CD4-positive, CD25-positive, alpha-beta regulatory T cell (primary cell): ENCODE measurements at regions not wholly inside any gene's neighbourhood (a gene's known extent, or its start where the extent isn't known, plus 50 kb on each side); places are given as distances from the start of the nearest gene placed in this dataset.

Experiments
- ATAC-seq, 2 donors: fragments of 150-1000 bp; cut with Tn5 transposase; one replicate each; pipeline ENCODE4 v1.10.0; 2021; ENCODE audit warnings: low read depth in 2 of 2, moderate number of reproducible peaks in 2 of 2, moderate library complexity in 1 of 2
- DNase-seq, 3 donors: peaks; one replicate each; pipeline versions ENCODE4 v3.0.0 to v3.0.0-alpha.2; 2012 to 2022; ENCODE audit warnings: mixed read lengths in 1 of 3
- H3K27ac ChIP-seq: one replicate; pipeline ENCODE4 v1.7.0; 2013; ENCODE audit warnings: mild to moderate bottlenecking, low read length; ENCODE audit not compliant: insufficient read depth, poor library complexity, severe bottlenecking
- H3K27me3 ChIP-seq: one replicate; pipeline ENCODE4 v1.7.0; 2013; ENCODE audit warnings: low read length; ENCODE audit not compliant: control insufficient read depth, insufficient read depth
- H3K36me3 ChIP-seq: one replicate; pipeline ENCODE4 v1.7.0; 2013; ENCODE audit warnings: mild to moderate bottlenecking, low read length, moderate library complexity; ENCODE audit not compliant: control insufficient read depth, insufficient read depth
- H3K4me1 ChIP-seq: 2 replicates; pipeline ENCODE4 v1.7.0; 2013; ENCODE audit warnings: mild to moderate bottlenecking, low read length; ENCODE audit not compliant: insufficient read depth, control insufficient read depth, poor library complexity, severe bottlenecking
- H3K4me3 ChIP-seq: one replicate; pipeline ENCODE4 v1.7.0; 2013; ENCODE audit warnings: low read depth, mild to moderate bottlenecking, low read length, moderate library complexity
- H3K9me3 ChIP-seq, 2 experiments: 1 replicate in 1 of 2; 2 replicates in 1 of 2; pipeline ENCODE4 v1.7.0; 2013; ENCODE audit warnings: low read length in 2 of 2, mild to moderate bottlenecking in 1 of 2, moderate library complexity in 1 of 2; ENCODE audit not compliant: control insufficient read depth in 2 of 2
- H3K27ac Mint-ChIP-seq, 3 donors: one replicate each; pipeline ENCODE4 v1.8.0; 2020 to 2022; ENCODE audit warnings: mild to moderate bottlenecking in 3 of 3, mixed read lengths in 3 of 3, moderate library complexity in 2 of 3
- H3K27me3 Mint-ChIP-seq: one replicate; pipeline ENCODE4 v1.8.0; 2022; ENCODE audit warnings: mild to moderate bottlenecking, mixed read lengths
- H3K36me3 Mint-ChIP-seq: one replicate; pipeline ENCODE4 v1.8.0; 2020; ENCODE audit warnings: mixed read lengths
- H3K4me1 Mint-ChIP-seq, 4 donors: one replicate each; pipeline ENCODE4 v1.8.0; 2020 to 2022; ENCODE audit warnings: mixed read lengths in 4 of 4, mild to moderate bottlenecking in 1 of 4
- H3K4me3 Mint-ChIP-seq, 4 donors: one replicate each; pipeline ENCODE4 v1.8.0; 2020 to 2022; ENCODE audit warnings: mild to moderate bottlenecking in 4 of 4, mixed read lengths in 4 of 4, moderate library complexity in 3 of 4
- H3K9me3 Mint-ChIP-seq, 7 donors: one replicate each; pipeline ENCODE4 v1.8.0; 2020 to 2022; ENCODE audit warnings: mixed read lengths in 7 of 7, mild to moderate bottlenecking in 3 of 7, moderate library complexity in 2 of 7

DNA sequence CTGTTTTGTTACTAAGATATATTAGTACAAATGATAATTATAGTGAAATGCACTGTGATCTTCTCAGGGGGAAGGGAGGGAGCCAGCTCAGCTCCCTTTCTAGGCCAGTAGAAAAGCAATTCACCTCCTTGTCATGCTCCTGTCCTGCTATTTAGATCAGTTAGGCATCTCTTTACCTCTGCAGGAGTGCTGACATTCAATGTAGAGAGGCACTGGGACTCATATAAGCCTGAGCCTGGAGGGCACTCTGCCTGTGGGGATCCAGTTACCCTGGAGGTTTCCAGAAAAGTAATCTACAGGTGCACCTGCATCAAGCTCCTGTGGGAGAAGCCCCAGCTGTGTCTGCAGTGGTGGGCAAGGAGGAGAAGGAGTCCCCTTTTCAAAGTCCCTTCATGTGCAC lies 277.0 kb downstream of the CPS1 start:
- Mint-ChIP-seq H3K4me3 (no peak overlapping the region), H3K27me3 (no peaks in the 10 kb centered on the region), H3K36me3 (no peaks in the 10 kb centered on the region), H3K9me3 (peaks cover 0 to 8% (median 2%) of the 10 kb centered on the region in 7 donors), H3K4me1 (no peaks in the 10 kb centered on the region), H3K27ac (no peak overlapping the region)
- Histone ChIP-seq H3K4me1 (no peaks in the 10 kb centered on the region), H3K36me3 (no peaks in the 10 kb centered on the region), H3K4me3 (no peak overlapping the region), H3K27me3 (no peaks in the 10 kb centered on the region), H3K9me3 (no peaks in the 10 kb centered on the region), H3K27ac (no peak overlapping the region)
- no peak for DNase-seq
- no peak for ATAC-seq

DNA sequence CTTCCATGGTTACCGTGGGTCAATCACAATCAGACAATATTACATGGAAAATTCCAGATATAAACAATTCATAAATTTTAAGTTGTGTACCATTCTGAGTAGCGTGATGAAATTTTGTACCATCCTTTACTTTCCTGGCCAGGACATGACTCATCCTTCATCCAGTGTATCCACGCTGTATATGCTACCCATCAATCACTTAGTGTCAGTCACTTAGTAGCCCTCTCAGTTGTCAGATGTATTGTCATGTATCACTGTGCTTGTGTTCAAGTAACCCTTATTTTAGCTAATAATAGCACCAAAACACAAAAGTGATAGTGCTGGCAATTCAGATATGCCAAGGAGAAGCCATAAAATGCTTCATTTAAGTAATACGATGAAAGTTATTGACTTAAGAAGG lies 282.6 kb downstream of the CPS1 start:
- ATAC-seq (no peak), DNase-seq (no peak)
- Mint-ChIP-seq H3K9me3 (peaks cover 0 to 7% (median 0%) of the 10 kb centered on the region in 7 donors), H3K4me1 (no peaks in the 10 kb centered on the region), H3K4me3 (no peak overlapping the region), H3K27ac (no peak overlapping the region), H3K36me3 (no peaks in the 10 kb centered on the region), H3K27me3 (no peaks in the 10 kb centered on the region)
- Histone ChIP-seq H3K4me3 (no peak overlapping the region), H3K36me3 (no peaks in the 10 kb centered on the region), H3K27me3 (no peaks in the 10 kb centered on the region), H3K27ac (no peak overlapping the region), H3K4me1 (no peaks in the 10 kb centered on the region), H3K9me3 (no peaks in the 10 kb centered on the region)

- Mint-ChIP-seq H3K36me3 (no peaks in the 10 kb centered on the region), H3K9me3 (peaks cover 0 to 7% (median 0%) of the 10 kb centered on the region in 7 donors), H3K27me3 (no peaks in the 10 kb centered on the region), H3K4me3 (no peak overlapping the region), H3K27ac (no peak overlapping the region), H3K4me1 (no peaks in the 10 kb centered on the region)
- Histone ChIP-seq H3K27me3 (no peaks in the 10 kb centered on the region), H3K9me3 (no peaks in the 10 kb centered on the region), H3K4me1 (no peaks in the 10 kb centered on the region), H3K27ac (no peak overlapping the region), H3K36me3 (no peaks in the 10 kb centered on the region), H3K4me3 (no peak overlapping the region)
- DNase-seq (no peak), ATAC-seq (no peak)
These were observed 283.1 kb downstream of the CPS1 start for GRCh38 chr2:210839450-210839849.

- no peak overlapping the region for H3K4me3 Mint-ChIP-seq
- ATAC-seq, result no peak
- Histone ChIP-seq H3K9me3 (no peaks in the 10 kb centered on the region), H3K4me1 (no peaks in the 10 kb centered on the region), H3K27ac (no peak overlapping the region), H3K27me3 (no peaks in the 10 kb centered on the region), H3K36me3 (no peaks in the 10 kb centered on the region), H3K4me3 (no peak overlapping the region)
- H3K27me3 Mint-ChIP-seq, result no peaks in the 10 kb centered on the region
- DNase-seq, result no peak
- no peaks in the 10 kb centered on the region for H3K36me3 Mint-ChIP-seq
- H3K4me1 Mint-ChIP-seq, result no peaks in the 10 kb centered on the region
- H3K27ac Mint-ChIP-seq, result no peak overlapping the region
- peaks cover 0 to 5% (median 1%) of the 10 kb centered on the region in 7 donors for H3K9me3 Mint-ChIP-seq
These were observed 286.5 kb downstream of the CPS1 start for GRCh38 chr2:210842896-210843295.

- DNase-seq (no peak), ATAC-seq (no peak)
- no peaks in the 10 kb centered on the region for H3K36me3 ChIP-seq
- H3K27me3 ChIP-seq, result no peaks in the 10 kb centered on the region
- no peak overlapping the region for H3K4me3 ChIP-seq
- H3K9me3 ChIP-seq, result no peaks in the 10 kb centered on the region
- no peak overlapping the region for H3K4me3 Mint-ChIP-seq
- H3K9me3 Mint-ChIP-seq, result peaks cover 0 to 8% (median 3%) of the 10 kb centered on the region in 7 donors
- H3K36me3 Mint-ChIP-seq, result no peaks in the 10 kb centered on the region
- H3K27me3 Mint-ChIP-seq, result no peaks in the 10 kb centered on the region
- H3K27ac Mint-ChIP-seq, result no peak overlapping the region
- H3K4me1 Mint-ChIP-seq, result no peaks in the 10 kb centered on the region
- H3K27ac ChIP-seq, result no peak overlapping the region
- H3K4me1 ChIP-seq, result no peaks in the 10 kb centered on the region
These were observed 287.6 kb downstream of the CPS1 start for GRCh38 chr2:210844016-210844415.

DNA sequence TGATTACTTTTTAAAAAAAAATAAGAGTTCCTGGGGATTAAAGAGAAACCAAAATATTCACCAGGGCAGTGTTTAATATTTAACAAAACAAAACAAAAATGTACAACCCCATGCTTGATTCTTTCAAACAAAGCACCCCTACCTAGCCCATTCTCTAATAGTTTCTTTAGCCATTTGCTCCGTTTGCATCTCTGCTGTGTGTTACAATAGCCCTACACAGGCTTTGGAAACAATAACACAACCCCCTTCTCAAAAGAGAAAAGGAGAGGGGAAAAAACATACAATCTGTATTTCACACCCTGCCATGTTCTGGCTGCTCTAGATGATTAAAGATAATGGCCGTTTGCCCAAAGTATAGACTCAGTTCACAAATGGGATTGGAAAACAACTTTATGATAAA lies 302.9 kb downstream of the CPS1 start:
- no peak overlapping the region for H3K27ac ChIP-seq
- ATAC-seq (no peak), DNase-seq (no peak)
- no peak overlapping the region for H3K27ac Mint-ChIP-seq
- H3K36me3 ChIP-seq, result no peaks in the 10 kb centered on the region
- H3K36me3 Mint-ChIP-seq, result no peaks in the 10 kb centered on the region
- no peak overlapping the region for H3K4me3 ChIP-seq
- H3K27me3 ChIP-seq, result no peaks in the 10 kb centered on the region
- H3K4me1 Mint-ChIP-seq, result no peaks in the 10 kb centered on the region
- no peaks in the 10 kb centered on the region for H3K9me3 ChIP-seq
- H3K27me3 Mint-ChIP-seq, result no peaks in the 10 kb centered on the region
- no peak overlapping the region for H3K4me3 Mint-ChIP-seq
- peaks cover 0 to 4% (median 2%) of the 10 kb centered on the region in 7 donors for H3K9me3 Mint-ChIP-seq
- no peaks in the 10 kb centered on the region for H3K4me1 ChIP-seq

DNA sequence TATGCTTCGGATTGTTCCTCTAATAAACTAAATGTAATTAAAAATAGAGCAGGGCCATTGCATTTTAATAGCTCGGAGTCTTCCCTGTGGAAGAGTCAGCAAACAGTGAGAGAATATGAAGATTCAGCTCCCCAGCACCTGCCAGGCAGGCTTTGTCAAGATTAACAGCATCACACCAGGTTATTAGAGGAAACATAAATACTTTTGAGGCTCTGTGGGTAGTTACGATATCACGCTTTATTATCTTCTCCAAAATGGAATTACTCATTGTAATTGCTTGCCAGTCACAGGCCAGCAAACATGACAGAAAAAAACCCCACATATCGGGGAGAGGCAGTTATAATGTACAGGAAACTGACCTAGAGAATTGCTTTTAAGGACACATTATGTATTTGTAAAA lies 303.9 kb downstream of the CPS1 start:
- Mint-ChIP-seq H3K9me3 (peaks cover 0 to 9% (median 2%) of the 10 kb centered on the region in 7 donors), H3K27ac (no peak overlapping the region), H3K36me3 (no peaks in the 10 kb centered on the region), H3K27me3 (no peaks in the 10 kb centered on the region), H3K4me3 (no peak overlapping the region), H3K4me1 (no peaks in the 10 kb centered on the region)
- no peaks in the 10 kb centered on the region for H3K9me3 ChIP-seq
- no peaks in the 10 kb centered on the region for H3K4me1 ChIP-seq
- ATAC-seq (no peak), DNase-seq (no peak)
- no peak overlapping the region for H3K4me3 ChIP-seq
- no peaks in the 10 kb centered on the region for H3K36me3 ChIP-seq
- H3K27me3 ChIP-seq, result no peaks in the 10 kb centered on the region
- no peak overlapping the region for H3K27ac ChIP-seq

DNA sequence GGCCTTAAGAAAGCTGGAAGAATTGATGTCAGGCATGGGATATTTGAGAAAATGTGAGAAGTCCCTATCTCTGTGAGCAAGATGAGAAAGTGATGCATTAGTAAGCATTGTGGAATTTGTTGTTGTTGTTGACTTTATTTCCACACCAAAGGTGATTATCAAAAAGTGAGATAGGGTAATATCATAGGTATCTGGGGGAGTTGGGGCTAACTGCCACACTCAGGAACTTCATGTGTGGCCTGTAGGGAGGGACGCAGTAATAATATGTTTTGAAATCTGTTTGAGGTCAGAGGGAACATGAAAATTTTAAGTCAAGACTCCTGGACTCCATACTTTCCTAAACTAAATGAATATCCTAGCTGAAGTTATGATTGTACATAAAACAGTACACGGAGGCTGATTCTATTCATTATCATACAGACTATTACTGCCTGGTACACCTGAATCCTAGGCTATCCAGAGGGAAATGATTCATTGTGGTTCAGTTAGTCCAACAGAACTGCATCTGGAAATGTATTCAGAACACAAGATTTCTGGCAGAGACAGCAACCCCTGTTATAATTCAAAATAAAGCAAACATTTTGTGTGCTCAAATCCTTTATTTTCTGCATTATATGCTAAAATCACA lies 304.8 kb downstream of the CPS1 start:
- H3K9me3 ChIP-seq, result no peaks in the 10 kb centered on the region
- DNase-seq (no peak), ATAC-seq (no peak)
- no peaks in the 10 kb centered on the region for H3K4me1 ChIP-seq
- no peak overlapping the region for H3K4me3 Mint-ChIP-seq
- no peaks in the 10 kb centered on the region for H3K36me3 Mint-ChIP-seq
- peaks cover 0 to 9% (median 2%) of the 10 kb centered on the region in 7 donors for H3K9me3 Mint-ChIP-seq
- H3K4me3 ChIP-seq, result no peak overlapping the region
- H3K27me3 ChIP-seq, result no peaks in the 10 kb centered on the region
- H3K27ac ChIP-seq, result no peak overlapping the region
- no peak overlapping the region for H3K27ac Mint-ChIP-seq
- no peaks in the 10 kb centered on the region for H3K4me1 Mint-ChIP-seq
- no peaks in the 10 kb centered on the region for H3K27me3 Mint-ChIP-seq
- no peaks in the 10 kb centered on the region for H3K36me3 ChIP-seq
